Lung (tissue), 11 donors: ENCODE measurements at regions not wholly inside any gene's neighbourhood (a gene's known extent, or its start where the extent isn't known, plus 50 kb on each side); places are given as distances from the start of the nearest gene placed in this dataset.
"Not testable (repeated sequence)": the region's sequence is repeated elsewhere in the genome, so short reads cannot be mapped to it uniquely, and the experiment has no call there.

Experiments used
- ATAC-seq: fragments of 200-7000 bp; cut with Tn5 transposase; one replicate; pipeline ENCODE4 v1.9.1; 2020; ENCODE audit warnings: moderate number of reproducible peaks; ENCODE audit not compliant: insufficient read depth, low FRiP score
- DNase-seq, 3 donors: peaks; one replicate each; pipeline ENCODE4 v3.0.0-alpha.2; 2013 to 2017
- H3K27ac ChIP-seq, 2 donors: one replicate each; pipeline ENCODE4 v1.5.1; 2013; ENCODE audit warnings: mild to moderate bottlenecking in 2 of 2, moderate library complexity in 2 of 2, control low read depth in 1 of 2, inconsistent platforms in 1 of 2, low read depth in 1 of 2, low read length in 1 of 2
- H3K27me3 ChIP-seq, 3 donors: one replicate each; pipeline ENCODE4 v1.5.1; 2013; ENCODE audit warnings: low read length in 2 of 3; ENCODE audit not compliant: control insufficient read depth in 3 of 3, insufficient read depth in 3 of 3
- H3K36me3 ChIP-seq, 4 donors: one replicate each; pipeline ENCODE4 v1.5.1; 2013; ENCODE audit warnings: low read length in 4 of 4, mild to moderate bottlenecking in 1 of 4, moderate library complexity in 1 of 4; ENCODE audit not compliant: control insufficient read depth in 4 of 4, insufficient read depth in 4 of 4
- H3K4me1 ChIP-seq, 5 donors: one replicate each; pipeline ENCODE4 v1.5.1; 2013; ENCODE audit warnings: low read length in 5 of 5, mild to moderate bottlenecking in 2 of 5, moderate library complexity in 1 of 5; ENCODE audit not compliant: control insufficient read depth in 5 of 5, insufficient read depth in 5 of 5
- H3K4me3 ChIP-seq: one replicate; pipeline ENCODE4 v1.5.1; 2013; ENCODE audit warnings: mild to moderate bottlenecking, control low read depth, moderate library complexity
- H3K9ac ChIP-seq, 2 donors: one replicate each; pipeline ENCODE4 v1.5.1; 2013; ENCODE audit warnings: low read length in 2 of 2, control low read depth in 1 of 2; ENCODE audit not compliant: insufficient read depth in 1 of 2
- H3K9me3 ChIP-seq, 4 donors: one replicate each; pipeline ENCODE4 v1.5.1; 2013; ENCODE audit warnings: low read length in 3 of 4, mild to moderate bottlenecking in 1 of 4, moderate library complexity in 1 of 4; ENCODE audit not compliant: control insufficient read depth in 4 of 4, insufficient read depth in 3 of 4
- CTCF ChIP-seq: IDR thresholded peaks from 2 replicates; pipeline ENCODE4 v1.5.1; 2012; ENCODE audit warnings: mild to moderate bottlenecking; ENCODE audit errors: control extremely low read depth, extremely low read depth
- WGBS, 2 donors: extraction: QIAGEN DNeasy Blood & Tissue Kit; methylation state at CpG; one replicate each; pipeline ENCODE4 v1.1.7; 2013; 5-methylcytosine and 5-hydroxymethylcytosine counted together
- donor health status: control.
- donor health status: control.
- donor health status: Bipolar disorder and iron deficiency.
- donor health status: healthy.
- donor health status: DM: yes; HTN: yes; CAD: no.

- Histone ChIP-seq H3K9me3 (peaks cover 0 to 3% (median 1%) of the 10 kb centered on the region in 4 donors), H3K36me3 (no peaks in the 10 kb centered on the region), H3K4me1 (no peaks in the 10 kb centered on the region), H3K4me3 (no peak overlapping the region), H3K27me3 (no peaks in the 10 kb centered on the region), H3K9ac (no peak overlapping the region), H3K27ac (no peak overlapping the region)
- DNase-seq (no peak), ATAC-seq (no peak)
- TF ChIP-seq CTCF: no peak
- 43 to 48% methylated on average over 1 of the region's 1 CpG for WGBS, 2 donors
Observed at GRCh38 chr13:65677906-65678305, 1552.2 kb downstream of the PCDH9 start.

DNA sequence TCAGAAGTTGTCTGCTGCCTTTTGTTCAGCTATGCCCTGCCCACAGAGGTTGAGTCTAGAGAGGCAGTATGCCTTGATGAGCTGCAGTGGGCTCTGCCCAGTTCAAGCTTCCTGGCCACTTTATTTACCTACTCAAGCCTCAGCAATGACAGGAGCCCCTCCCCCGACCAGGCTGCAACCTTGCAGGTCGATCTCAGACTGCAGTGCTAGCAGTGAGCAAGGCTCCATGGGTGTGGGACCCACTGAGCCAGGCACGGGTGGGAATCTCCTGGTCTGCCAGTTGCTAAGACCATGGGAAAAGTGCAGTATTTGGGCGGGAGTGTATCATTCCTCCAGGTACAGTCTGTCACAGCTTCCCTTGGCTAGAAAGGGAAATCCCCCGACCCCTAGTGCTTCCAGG is 1554.8 kb downstream of the PCDH9 start:
- H3K4me3 ChIP-seq, DNase-seq, H3K9ac ChIP-seq, H3K4me1 ChIP-seq, H3K27ac ChIP-seq, H3K27me3 ChIP-seq, ATAC-seq, H3K9me3 ChIP-seq, H3K36me3 ChIP-seq: not testable (repeated sequence)
- 79% methylated on average over 5 of the region's 5 CpGs for WGBS, 2 donors

GRCh38 chr13:65670014-65670625 is 1560.0 kb downstream of the PCDH9 start:
- Histone ChIP-seq H3K9me3 (peaks cover 0 to 2% (median 0%) of the 10 kb centered on the region in 4 donors), H3K4me3 (no peak overlapping the region), H3K27me3 (no peaks in the 10 kb centered on the region), H3K9ac (no peak overlapping the region), H3K36me3 (no peaks in the 10 kb centered on the region), H3K4me1 (no peaks in the 10 kb centered on the region), H3K27ac (no peak overlapping the region)
- TF ChIP-seq CTCF: no peak
- ATAC-seq: no peak
- WGBS, 2 donors: 94% methylated on average over 6 of the region's 6 CpGs
- no peak for DNase-seq

DNA sequence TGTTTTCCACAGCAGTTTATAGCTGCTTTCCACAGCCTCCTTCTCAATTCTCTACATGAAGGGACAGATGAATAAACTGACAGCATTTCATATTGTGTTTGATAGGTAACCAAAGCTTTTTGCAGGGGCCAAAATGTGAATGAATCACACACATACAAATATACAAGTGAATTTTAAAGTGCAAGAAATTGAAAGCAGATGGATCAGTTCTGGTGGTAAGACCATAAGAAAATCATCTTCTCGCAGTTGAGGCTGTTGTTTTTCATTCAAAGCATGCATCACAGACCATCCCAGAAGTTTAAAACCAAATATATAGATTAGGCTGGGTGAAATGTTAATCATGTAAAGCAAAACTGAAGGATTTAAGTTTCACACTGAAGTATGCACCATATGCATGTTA is 1569.4 kb downstream of the PCDH9 start:
- ATAC-seq (no peak), DNase-seq (peak in 1 of 3 donors; percentile 8)
- H3K27ac ChIP-seq: no peak overlapping the region
- no peak overlapping the region for H3K9ac ChIP-seq
- no peak overlapping the region for H3K4me3 ChIP-seq
- H3K9me3 ChIP-seq: no peaks in the 10 kb centered on the region
- TF ChIP-seq CTCF: no peak
- WGBS, 2 donors: 78 to 89% methylated on average over 1 of the region's 1 CpG
- no peaks in the 10 kb centered on the region for H3K36me3 ChIP-seq
- H3K27me3 ChIP-seq: no peaks in the 10 kb centered on the region
- no peaks in the 10 kb centered on the region for H3K4me1 ChIP-seq
